HG03442 (cell line): ENCODE measurements at regions not wholly inside any gene's neighbourhood (a gene's known extent, or its start where the extent isn't known, plus 50 kb on each side); places are given as distances from the start of the nearest gene placed in this dataset.
"Not testable (repeated sequence)": the region's sequence is repeated elsewhere in the genome, so short reads cannot be mapped to it uniquely, and the experiment has no call there.

Source experiments
- ATAC-seq: cut with Tn5 transposase; IDR thresholded peaks from one replicate; pipeline ENCODE4 v1.9.1; 2021; ENCODE audit warnings: mild to moderate bottlenecking, moderate library complexity; ENCODE audit not compliant: unreplicated experiment

DNA sequence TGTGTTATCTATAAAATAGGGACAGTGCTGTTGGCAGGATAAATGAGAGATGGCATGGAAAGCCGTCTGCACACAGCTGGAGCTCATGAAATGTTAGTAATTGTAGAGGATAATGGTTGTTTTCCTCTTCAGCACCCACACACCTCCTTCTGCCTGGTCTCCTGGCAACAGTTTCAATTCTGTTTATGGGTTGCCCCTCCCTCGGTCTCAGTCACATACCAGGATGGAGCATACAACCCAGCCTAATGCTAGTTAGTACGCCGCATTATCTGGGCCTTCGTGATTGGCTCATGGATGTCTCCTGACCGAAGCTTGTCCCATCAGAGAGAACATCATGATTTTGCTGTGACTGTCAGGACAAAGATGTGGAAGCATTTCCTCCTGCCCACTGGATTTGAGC is 126.2 kb upstream of the WSCD1 start:
- ATAC-seq, result no peak

DNA sequence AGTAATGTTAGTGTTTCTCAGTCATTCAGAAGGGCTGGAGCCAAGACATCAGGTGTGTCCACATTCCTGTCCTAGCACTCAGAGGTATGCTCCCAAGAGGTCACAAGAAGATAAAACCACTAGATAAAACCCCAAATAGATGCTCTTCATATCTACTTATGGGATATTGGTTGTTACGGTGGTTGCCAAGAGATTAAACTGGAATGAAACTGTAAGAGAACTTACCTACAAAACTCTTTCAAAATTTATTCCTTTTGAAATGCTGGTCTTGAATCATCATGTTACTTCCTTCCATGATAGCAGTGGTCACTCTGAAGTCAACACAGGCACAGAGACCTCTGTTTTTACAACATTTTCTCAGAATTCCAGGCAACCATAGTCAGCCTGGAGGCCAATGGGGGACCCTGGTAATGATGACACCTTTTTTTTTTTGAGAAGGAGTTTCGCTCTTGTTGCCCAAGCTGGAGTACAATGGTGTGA is 122.4 kb upstream of the WSCD1 start:
- no peak for ATAC-seq

GRCh38 chr17:5948811-5949210 is 121.4 kb upstream of the WSCD1 start:
- ATAC-seq, result no peak

DNA sequence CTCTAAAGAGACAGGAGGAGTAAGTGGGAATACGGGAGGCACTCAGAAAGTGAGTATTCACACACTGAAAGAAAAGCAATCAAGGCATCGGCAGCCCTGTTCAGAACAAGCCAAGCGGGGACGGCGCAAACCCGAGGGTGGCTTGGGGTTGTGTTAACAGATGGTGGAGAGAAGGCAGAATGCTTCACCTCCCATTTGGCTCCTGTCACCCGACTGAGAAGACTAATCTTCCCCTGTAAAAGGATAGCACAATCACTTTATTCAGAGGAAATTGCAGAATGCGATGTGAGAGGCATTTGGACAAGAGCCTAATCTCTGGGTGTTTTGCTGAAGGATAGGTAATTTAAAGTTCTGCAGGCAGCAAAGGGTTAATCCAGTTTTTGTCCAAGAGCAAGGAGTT is 119.3 kb upstream of the WSCD1 start:
- ATAC-seq, result no peak

- ATAC-seq, result no peak
Observed at GRCh38 chr17:5951912-5952311, 118.3 kb upstream of the WSCD1 start.

DNA sequence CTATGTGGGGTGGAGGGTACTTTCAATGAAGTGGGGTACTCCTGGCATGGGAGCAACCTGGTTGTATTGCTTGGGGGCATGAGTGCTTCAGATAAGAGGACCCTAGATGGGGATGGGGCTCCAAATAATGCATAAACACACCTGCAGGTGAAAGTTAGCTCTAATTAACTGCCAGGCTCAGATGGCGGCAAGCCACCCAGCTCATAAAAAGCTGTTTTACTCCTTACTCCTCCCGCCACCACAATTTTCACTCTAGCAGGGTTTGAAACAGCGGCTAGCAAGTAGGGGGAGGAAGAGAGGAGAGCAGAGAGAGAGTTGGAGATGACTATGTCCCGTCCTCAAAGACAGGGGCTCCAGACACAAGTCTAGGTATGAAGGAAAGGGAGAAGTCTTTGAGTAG is 117.7 kb upstream of the WSCD1 start:
- ATAC-seq, result no peak

- ATAC-seq, result no peak
Observed at GRCh38 chr17:5955764-5956163, 114.4 kb upstream of the WSCD1 start.

DNA sequence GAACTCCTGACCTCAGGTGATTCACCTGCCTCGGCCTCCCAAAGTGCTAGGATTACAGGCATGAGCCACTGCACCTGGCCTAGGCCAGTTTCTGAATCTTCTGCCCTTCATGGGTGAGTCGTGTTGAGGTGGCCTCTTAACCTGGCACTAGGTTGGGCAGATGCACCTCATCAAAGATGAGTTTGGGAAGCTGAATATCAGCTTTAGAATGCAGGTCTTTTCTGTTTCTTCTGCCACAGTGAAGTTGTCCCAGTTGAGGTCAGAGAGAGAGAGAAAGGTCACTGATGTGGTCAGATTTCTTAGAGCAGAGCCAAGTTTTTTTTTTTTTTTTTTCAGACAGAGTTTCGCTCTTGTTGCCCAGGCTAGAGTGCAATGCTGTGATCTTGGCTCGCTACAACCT is 111.3 kb upstream of the WSCD1 start:
- no peak for ATAC-seq

GRCh38 chr17:5962371-5962770 is 107.8 kb upstream of the WSCD1 start:
- no peak for ATAC-seq

GRCh38 chr17:5971969-5972368 is 98.2 kb upstream of the WSCD1 start:
- no peak for ATAC-seq

- no peak for ATAC-seq
Observed at GRCh38 chr17:5973410-5973809, 96.8 kb upstream of the WSCD1 start.

- no peak for ATAC-seq
Observed at GRCh38 chr17:5975661-5976060, 94.5 kb upstream of the WSCD1 start.

- no peak for ATAC-seq
Observed at GRCh38 chr17:5976251-5976650, 93.9 kb upstream of the WSCD1 start.

DNA sequence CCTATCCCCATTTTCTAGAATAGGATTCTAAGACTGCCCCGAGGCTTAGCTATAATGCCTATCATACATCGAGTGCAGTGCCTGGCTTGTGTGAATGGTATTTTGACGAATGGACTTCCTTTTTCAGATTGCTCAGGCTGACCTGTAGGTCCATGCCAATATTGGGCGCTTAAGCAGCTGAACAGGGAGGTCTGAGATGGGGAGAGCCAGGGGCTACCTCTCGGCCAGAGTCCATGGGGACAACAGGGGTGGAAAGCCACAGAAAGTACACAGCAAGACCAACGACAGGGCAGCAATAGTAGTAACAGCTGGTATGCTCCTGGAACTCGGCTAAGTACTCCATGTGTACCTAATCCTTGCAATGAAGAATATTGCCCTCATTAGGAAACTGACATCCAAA is 91.7 kb upstream of the WSCD1 start:
- ATAC-seq, result no peak

DNA sequence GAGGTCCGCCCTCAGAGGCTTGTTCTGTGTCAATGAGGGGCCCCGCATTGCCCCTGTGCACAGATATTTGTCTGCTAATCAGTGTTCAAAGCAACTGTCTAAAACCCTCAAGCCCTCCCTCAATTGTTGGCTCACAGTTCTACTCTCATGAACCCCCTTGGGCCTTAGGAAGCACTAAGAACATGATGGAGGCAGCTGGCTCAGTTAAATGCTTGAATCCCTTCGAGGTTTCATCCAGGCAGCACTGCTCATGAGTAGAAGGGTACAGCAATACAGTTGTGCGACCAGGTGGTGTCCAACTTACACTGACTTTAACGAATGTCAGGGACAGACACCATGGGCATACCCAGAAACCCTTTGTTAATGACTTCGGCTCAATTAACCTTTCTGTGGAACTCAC is 89.2 kb upstream of the WSCD1 start:
- no peak for ATAC-seq

GRCh38 chr17:5986644-5987043 is 83.5 kb upstream of the WSCD1 start:
- no peak for ATAC-seq

- ATAC-seq, result no peak
Observed at GRCh38 chr17:6000426-6000825, 69.8 kb upstream of the WSCD1 start.

DNA sequence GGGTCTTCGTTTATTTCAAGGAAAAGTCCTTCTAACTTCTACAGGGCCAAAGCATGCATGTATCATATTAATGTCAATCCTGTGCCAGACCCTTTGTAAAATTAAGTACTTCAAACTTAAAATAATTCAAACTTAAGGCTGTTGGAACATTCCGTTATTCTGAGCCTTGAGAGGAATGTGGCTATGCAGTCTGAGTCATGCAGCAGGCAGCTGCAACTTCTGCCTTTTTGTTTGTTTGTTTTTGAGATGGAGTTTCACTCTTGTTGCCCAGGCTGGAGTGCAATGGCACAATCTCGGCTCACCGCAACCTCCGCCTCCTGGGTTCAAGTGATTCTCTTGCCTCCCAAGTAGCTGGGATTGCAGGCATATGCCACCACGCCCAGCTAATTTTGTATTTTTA is 67.0 kb upstream of the WSCD1 start:
- not testable (repeated sequence) for ATAC-seq

- ATAC-seq, result no peak
Observed at GRCh38 chr17:6005939-6006338, 64.2 kb upstream of the WSCD1 start.

DNA sequence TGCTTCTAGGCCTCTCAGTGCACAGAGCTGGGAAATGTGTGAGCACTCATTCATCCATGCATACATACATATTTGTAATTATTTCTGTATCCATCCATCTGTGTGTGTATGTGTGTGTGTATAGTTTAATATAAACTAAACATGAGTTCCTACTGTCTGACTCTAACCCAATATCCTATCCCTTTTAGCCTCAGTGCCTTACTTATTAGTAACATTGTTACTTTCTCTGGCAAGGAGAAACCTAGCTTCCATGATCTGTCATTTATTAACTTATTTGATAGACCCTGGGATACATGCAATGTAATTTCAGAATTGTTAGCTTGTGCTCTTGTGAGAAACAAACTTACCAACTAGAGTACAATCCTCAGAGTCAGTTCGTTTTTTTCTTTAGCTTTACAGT is 59.0 kb upstream of the WSCD1 start:
- no peak for ATAC-seq

DNA sequence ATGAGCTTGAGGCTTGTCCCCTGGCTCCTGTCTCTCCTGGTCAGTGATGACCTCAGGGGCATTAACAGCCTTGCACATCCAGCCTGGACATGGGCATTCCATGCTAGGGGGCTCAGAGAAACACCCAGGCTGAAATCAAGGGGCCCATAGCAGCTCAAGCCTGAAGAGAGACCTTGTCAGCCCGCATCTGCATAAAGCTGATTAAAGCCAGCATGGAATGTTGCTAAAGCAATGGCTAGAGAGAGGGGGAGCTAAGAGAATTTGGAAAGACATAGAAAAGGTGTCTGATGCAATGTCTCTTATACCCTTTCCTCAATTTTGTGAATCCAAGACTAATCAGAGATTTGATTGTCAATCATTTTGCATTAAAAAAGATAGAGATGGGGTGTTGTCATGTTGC is 51.4 kb upstream of the WSCD1 start:
- no peak for ATAC-seq

DNA sequence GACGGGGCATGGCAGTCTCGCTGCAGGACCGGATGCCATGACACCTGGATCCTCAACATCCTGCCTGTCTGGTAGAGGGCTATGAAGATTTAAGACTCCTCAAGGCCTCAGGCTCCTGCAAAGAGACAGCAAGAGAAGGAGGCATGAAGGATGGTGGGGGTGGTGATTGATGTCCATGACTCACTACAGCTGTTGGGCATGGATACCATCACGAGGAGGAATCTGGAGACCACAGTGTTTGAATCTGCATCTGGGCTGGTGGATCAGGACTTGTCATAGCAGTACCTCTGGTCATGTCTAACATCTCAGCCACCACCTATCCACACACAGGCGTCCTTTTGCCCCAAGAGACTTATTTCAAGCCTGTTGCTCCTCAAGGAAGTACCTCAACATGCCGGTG is 50.2 kb upstream of the WSCD1 start:
- no peak for ATAC-seq

DNA sequence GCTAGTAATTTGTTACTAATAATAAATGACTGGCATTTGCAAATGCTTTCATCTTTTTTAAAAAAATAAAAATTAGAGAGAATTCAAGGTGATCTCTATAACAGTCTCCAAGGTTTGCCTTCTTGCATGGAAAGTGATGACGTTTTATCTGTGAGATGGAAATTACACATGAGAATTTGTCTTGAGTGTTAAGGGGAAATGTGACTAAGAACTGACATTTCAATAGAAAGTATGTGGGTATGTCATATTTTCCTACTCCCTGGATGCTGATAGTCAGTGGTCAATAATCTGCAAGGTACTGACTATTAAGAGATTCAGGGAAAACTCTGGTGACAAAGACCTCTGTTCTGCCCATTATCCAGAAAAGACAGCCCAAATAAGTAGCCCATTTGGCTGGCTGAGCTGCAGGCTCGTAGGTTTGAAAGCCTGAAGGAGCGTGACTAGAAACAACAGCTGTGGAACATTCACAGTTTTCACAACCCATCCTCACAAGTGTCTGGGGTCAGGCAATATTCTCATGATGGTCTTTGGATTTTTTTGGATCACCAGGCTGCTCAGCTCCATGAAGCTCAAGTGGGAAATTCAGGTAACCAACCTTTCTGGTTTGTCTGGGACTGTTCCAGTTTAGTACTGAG is 49.7 kb upstream of the WSCD1 start:
- ATAC-seq, result no peak
